Forelimb muscle (tissue), 1 donor: ENCODE measurements at regions not wholly inside any gene's neighbourhood (a gene's known extent, or its start where the extent isn't known, plus 50 kb on each side); places are given as distances from the start of the nearest gene placed in this dataset.
"Not testable (repeated sequence)": the region's sequence is repeated elsewhere in the genome, so short reads cannot be mapped to it uniquely, and the experiment has no call there.

Source experiments
- DNase-seq: peaks from one replicate; pipeline ENCODE4 v3.0.0-alpha.2; 2013; ENCODE audit warnings: low read depth

DNA sequence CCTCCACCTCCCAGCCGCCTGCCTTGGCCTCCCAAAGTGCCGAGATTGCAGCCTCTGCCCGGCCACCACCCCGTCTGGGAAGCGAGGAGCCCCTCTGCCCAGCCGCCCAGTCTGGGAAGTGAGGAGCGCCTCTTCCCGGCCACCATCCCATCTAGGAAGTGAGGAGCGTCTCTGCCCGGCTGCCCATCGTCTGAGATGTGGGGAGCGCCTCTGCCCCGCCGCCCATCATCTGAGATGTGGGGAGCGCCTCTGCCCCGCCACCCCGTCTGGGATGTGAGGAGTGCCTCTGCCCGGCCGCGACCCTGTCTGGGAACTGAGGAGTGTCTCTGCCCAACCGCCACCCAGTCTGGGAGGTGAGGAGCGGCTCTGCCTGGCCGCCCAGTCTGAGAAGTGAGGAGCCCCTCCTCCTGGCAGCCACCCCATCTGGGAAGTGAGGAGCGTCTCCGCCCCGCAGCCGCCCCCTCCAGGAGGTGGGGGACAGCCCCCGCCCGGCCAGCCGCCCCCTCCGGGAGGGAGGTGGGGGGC is 296.3 kb downstream of the HNRNPD start:
- not testable (repeated sequence) for DNase-seq

DNA sequence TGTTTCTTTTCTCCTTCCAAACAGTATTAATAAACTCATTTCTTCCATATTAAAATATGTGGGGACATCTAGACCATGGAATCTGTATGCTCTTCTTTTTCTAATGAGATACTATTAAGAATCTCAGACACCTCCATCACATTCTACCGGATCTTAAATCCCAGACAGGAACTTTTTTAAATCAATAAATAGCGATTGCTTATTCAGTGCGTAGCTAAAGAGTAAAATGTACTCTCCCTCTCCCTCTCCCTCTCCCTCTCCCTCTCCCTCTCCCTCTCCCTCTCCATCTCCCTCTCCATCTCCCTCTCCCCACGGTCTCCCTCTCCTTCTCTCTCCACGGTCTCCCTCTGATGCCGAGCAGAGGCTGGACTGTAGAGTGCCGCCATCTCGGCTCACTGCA is 297.0 kb downstream of the HNRNPD start:
- no peak for DNase-seq

DNA sequence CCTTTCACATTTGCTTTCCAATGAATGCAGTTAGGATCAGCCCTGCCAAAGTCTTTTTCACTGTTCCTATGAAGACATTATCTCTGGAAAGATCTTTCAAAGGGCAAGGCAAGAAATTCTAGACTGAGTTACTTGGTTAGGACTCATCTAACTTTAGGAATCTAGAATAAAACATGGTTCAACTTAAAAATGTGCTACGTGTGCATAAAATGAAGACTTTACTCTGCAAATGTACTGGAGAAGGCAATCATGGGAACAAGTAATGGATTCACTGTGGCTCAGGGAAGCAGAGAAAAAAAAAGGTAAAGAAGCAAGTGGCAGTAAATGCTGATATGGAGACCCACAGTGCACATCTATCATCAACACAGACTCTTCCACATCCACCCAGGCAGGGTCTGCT is 297.4 kb downstream of the HNRNPD start:
- no peak for DNase-seq

DNA sequence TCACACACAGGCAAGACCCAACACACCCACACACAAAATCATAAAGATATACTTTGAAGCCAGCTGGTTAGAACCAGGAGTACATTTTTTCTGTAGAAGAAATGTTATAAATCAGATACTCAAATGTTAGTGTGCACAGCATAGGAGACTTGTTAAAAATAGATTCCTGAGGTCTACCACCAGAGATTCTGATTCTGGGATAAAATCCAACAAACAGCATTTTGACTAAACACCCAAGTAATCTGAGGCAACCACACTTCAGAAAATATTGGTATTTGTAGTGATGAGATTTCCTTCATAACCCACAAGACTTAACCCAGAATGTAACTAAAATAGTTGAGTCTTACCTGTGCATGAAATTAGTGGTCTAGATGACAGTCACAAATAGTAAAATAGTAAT is 301.8 kb downstream of the HNRNPD start:
- no peak for DNase-seq

DNA sequence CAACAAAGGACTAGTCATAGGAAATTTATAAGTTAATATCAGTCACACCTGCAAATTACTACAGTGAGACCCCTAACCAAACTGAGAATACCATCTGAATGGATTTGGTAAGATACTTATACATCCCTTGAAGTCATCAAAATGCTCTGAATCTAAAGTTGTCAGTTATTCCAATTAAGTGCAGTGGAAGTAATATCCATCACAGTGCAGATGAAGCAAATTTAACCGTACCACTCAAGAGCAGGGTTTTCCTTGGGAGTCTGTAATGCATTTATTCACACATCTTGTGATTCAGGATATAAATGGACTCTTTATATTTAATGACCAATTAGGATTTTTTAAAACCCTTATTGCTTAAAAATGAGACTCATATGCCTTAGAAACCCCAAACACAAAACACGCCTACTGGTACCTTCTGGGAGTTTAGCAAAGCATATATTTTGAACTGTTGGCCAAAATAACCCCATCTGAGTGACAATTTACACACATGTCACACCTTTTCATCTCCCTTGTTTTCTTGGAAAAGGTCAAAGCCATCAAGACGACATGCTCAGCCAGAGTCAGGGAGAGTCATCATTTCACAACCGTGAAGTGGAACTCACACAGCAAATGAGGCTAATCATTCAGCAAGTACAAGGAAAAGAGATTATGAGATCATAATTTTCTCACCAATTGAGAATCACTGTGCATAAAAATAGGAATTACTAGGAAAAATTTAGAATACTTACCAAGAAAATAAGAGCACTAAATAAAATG is 303.7 kb downstream of the HNRNPD start:
- DNase-seq = no peak

DNA sequence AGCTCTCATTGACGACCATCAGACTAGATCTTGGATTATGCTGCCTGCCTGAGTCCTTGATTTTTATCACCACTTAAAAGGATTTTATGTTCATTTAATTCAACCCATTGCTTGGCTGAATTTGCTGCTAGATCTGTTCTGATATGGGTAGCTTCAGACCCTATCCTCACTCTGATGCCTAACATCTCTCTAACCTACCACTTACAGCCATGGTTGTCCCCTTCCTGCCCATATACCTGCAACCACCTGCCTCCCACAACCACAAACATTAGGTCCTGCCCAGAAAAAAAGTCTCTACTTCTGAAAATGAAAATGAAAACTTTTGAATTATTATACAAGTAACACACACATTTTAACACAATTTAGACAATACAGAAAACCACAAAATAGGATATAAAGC is 310.8 kb downstream of the HNRNPD start:
- DNase-seq = no peak

DNA sequence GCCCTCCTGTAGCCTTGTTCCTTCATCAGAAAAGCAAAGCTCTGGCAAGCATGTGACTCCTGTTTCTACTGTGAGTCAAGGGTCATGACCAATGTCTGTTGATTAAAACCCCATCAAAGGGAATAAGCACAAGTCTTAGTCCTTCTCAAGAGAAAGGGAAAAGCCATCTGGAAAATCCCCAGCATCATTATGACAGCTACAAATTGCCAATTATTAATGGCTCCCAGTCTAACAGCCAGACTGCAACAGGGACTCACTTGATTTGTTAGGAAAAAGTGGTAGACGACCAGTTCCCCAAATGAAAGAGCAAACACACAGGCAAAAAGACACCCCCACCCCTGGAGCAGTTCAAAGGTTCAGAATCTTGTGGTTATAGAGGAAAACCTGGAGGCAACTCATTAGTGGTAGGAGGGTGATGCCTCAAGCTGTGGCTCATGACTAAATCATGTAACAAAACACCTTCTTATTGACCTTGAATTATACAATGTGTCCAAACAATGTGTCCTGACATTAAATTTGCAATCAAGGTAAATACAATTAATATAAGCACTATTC is 315.7 kb downstream of the HNRNPD start:
- DNase-seq = no peak

DNA sequence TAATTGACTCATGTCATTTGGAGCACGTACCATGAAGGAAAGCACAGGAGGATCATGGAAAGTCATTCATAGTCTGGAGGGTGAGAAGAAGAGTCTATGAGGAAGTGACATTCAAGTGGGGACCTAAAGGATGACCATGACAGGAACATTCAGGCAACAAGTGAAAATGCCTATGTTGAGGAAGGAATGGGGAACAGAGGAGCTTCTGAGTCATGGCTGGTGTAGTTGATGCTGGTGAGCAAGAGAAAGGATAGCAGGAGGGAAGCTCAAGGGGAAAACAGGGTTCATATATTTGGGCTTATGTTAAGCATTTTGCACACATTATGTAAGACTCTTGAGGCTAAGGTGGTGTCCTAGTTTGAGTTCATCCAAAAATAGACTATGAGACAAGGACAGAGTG is 318.6 kb downstream of the HNRNPD start:
- DNase-seq = no peak

DNA sequence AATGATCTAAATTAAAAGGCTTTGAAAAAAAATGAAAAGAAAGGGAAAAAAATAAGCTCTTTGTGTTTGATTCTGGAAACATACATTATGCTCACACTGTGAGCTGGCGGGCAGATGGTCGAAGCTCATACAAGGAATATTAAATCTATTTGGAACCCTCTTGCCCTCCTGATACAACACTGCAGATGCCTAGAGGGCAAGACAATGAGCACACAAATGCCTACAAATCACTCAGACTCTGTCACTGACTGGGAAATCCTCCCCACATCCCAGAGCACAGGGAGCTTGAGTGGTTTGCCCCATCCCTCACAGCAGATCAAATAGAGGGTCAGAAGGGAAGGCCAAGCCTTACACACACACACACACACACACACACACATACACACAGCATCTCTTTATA is 320.4 kb downstream of the HNRNPD start:
- no peak for DNase-seq

DNA sequence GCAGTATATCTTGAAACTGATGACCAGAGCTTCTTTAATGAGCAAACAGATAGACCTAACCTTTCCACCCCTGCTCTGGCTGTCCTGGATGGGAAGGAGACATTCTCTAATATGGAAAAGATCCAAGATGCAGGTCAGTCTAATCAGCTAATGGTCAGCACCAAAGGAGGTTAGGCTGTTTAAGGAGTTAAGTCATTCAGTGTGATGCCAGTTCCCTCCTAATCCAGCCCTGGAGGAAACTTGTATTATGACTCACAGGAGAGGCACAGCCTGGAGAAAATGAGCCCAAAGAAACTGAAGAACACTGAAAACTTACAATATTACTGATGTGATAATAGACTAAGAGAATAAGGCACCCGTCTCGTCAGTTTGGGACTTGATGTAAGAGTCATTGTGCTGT is 323.0 kb downstream of the HNRNPD start:
- DNase-seq = no peak

DNA sequence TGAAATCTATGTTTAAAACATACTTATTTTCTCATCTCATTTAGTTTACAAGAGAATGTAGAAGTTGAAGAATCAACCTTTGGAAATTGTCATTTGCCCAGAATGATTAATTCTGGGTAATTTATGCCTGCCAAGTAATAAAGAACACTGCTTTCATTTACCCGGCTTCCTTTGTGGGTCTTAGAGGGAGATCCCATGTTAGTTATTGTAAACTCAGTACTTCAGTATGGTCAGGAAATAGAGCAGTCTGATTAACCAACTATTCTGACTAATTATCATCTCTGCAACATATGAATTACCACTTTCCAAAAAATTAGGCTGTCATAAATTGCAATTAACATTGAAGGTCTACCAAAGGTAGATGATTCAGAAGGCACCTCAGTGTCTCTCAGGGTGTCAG is 324.5 kb downstream of the HNRNPD start:
- no peak for DNase-seq

DNA sequence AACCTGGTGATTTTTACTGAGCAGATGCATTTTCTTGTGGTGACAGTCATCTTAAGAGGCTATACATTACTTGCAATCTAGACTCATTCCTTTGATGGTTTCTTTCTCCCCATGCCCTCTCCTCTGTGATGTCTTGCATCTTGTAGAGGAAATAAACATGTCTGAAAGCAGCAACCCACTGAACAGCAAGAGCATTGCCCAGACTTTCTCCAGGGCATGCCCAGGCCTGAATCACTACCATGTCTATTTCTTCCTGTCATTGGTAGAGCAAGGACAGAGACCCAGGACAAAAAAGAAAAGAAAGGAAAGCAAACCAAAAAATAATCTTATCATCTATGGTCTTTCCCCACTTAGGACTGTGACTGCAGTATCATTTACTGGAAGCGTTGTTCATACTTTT is 326.1 kb downstream of the HNRNPD start:
- no peak for DNase-seq

DNA sequence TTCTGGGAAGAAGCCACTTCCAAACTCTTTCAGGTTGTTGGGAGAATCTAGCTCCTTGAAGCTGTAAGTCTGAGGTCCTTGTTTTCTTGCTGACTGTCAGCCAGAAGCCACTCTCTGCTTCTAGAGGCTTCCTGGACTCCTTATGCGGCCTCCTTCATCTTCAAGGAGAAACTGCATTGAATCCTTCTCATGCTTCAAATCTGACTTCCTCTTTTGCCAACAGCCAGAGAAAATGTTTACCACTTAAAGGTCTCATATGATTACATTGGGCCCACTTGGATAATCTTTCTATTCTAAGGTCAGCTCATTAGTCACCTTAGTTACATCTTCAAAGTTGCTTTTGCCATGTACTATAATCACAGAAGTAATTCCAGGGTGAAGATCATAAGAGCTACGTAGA is 327.0 kb downstream of the HNRNPD start:
- DNase-seq = no peak

DNA sequence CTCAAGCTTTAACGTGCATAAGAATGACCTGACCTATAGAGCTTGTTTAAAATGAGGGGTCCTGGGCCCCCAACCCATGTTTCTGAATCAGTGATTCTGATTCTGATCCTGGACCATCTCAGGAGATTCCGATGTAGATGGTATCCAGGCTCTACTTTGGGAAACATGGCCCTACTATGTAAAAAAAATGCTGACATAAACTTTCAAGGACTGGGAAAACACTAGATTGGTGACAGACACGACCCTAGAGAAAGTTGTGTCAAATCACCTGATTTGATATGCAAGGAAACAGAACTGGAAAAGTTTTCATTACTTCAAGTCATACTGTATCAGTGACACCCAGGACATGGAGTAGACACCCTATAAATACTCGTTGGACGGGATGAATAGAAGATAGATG is 328.5 kb downstream of the HNRNPD start:
- DNase-seq = no peak

DNA sequence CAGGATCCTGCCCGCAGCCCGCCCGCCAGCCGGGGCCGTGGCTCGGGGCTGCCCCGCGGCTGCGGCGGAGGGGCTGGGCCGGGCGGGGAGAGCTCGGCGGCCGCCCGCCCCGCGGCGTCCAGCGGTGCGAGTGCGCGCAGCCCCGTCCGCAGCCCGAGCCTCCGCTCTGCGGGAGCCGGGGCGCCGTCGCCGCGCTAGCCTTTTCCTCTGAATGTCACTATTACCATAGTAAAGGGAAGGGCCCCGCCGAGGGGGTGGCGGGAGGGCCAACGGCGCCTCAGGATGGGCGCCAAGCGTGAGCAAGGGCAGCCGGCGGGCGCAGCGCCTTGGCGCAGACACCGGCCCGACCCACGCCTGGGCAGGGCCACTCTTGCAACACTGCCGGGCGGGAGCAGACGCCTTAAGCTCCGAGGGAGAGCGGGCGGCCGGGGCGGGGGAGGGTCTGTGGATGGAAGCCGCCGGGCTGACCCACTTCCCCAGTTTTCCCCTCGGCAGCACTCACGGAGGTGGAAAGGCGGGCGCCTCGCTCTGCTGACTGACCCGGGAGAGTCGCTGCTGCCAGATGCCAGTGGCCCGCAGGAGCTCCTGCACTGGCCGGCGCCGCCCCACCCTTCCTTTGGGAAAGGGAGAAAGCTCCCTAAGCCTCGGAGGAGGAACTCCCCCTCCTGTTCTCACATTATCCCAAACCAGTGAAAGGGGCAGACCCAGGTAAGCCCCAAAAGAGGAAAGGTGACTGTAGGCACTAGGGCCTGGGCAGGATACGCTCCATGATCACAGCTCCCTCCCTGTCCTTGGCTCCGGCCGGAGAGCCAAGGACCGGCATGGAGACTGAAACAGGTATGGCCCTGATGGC is 329.4 kb downstream of the HNRNPD start:
- DNase-seq = no peak

DNA sequence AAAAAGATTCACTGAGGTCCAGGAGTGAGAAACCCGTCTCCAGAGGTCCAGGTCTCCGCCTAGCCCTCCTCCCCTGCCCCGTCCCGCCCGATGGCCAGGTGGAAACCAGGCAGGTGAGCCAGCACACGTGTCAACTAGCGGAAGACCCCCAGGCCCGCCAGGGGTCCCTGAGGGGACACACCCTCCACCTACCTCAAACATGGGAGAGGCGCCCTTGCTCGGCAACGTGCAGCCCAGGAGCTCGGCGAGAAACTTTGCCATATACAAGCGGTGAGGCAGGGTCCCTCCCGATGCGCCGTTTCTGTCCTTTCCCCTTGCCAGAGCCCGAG is 330.0 kb downstream of the HNRNPD start:
- DNase-seq = no peak

DNA sequence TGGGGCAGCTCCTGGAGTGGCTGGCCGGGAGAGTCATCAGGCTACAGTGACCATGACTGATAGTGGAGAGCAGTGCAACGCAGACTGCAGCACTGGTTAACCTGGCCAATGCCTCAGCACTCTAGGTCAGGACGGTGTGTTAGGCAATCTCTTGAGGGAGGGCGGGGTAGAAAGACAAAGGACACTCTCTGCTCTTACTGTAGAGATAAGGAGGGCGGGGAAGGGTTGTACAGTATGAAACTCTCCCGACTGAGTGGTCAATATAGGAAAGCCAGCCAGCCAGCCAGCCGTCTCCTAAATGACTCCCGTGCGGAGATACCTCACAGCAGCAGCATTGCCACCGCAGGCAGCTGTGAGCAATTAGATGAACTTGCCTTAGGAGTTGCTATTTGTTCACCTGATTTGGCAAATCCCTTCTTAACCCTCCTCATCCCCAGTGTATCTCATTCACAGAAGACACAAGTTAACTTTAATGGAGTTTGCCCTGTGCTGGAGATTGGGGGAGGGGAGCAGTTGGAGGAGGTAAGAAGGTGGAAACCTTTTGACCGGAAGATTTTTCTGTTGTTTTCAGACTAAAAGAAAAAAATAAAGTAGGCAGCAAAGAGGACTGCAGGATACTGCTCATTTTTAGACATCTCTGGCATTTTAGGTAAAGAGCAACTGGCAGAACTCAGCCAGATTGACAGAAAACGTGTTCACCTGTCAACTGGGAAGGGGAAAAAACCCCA is 330.5 kb downstream of the HNRNPD start:
- no peak for DNase-seq

DNA sequence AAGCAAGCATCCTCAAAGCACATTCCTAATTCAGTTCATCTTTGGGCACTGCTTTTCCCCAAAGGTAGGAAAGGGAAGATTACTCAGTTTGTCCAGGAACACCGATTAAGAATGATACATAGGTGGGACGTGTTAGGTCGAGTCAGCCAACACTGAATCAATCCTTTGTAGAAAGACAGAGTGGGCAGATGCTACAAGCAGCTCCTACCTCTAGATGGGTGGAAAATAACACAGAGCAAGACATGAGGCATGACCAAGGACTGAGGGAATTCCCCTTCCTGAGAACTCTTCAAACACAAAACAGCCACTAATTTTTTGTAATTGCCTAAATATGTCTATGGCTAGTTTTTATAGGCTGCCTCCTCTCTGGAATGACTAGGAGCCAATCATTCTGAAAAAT is 331.7 kb downstream of the HNRNPD start:
- no peak for DNase-seq

DNA sequence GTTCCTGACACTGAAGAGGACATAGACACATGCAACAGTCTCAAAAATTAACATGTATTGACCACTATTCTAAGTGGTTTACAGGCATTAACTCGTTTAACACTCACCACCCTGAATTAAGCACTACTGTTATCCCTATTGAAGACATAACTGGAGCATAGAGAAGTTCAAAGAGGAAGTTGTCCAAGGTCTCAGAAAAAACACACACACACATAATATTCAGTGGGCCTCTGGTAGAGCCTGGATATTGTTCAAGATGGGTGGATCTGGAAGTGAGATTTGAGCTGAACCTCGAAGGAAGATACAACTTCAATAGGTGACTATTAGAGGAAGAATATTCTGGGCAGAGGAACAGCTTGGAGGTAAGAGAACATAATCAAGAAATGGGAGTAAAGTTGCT is 334.9 kb downstream of the HNRNPD start:
- no peak for DNase-seq

DNA sequence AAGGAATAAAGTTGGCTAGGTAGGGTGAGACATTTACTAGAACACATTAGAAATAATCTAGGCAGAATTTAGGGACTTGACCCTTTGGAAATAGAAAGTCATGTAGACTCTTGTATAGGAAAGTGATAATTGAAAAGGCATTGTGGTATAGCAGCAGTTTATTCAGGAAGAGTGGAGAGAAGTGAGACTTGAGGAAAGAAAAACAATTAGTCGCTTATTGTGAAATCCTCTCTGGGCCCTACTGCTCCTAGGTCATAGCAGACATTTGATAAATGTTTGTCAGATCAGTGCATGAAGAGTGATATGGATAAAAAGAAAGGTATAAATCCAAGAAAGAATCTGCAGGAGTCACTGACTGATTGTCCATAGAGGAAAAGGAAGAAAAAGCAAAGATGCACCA is 337.6 kb downstream of the HNRNPD start:
- no peak for DNase-seq

DNA sequence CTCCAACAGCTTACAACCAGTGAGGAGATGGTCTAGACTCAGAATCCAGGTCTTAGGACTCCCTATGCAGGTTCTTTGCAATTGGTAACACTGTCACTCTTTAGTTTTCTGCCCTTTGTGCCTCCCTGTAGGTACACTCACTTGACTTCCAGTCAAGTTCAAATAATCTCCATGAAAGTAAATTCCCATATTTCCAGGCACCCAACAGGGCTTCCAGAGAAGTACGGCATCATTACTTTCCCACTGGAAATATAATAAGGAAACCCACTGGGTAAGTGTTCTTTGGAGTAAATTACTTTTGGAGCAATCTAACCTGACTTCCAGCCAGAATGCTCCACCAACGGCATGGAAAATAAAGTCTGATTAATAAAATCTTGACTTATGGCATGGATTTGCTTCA is 338.9 kb downstream of the HNRNPD start:
- DNase-seq = no peak

DNA sequence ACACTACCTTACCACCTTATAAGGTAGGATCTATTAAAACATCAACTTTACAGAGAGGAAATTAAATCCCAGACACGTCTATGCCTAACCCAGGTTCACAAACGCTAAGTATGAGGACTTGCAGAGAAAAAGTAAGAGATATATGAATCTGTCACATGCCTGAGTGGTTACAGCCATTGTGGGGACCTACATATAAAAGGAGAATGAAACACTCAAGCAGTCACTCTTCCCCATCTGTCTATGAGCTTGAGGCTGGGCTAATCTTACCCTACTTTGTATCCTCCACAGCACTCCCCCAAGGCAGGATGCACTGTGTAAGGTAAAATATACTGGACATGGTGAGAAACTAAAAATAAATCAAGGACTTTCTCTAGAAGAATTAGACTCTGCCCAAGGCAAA is 339.9 kb downstream of the HNRNPD start:
- no peak for DNase-seq
